Smooth muscle cell (in vitro differentiated cells): ENCODE measurements at regions not wholly inside any gene's neighbourhood (a gene's known extent, or its start where the extent isn't known, plus 50 kb on each side); places are given as distances from the start of the nearest gene placed in this dataset.
A peak's percentile ranks its signal among the peaks of the same experiment; 100 is the strongest.

Experiments used
- DNase-seq: peaks from one replicate; lab custom pipeline; 2025; ENCODE audit not compliant: unreplicated experiment; lab: John Stamatoyannopoulos, UW
- H2AFZ ChIP-seq: fragments of 200-600 bp; sonication (generic); 2 replicates; pipeline ENCODE4 v1.6.0; 2016; ENCODE audit warnings: antibody characterized with exemption, low read depth, mild to moderate bottlenecking
- H3F3A ChIP-seq: fragments of 200-600 bp; sonication (generic); 2 replicates; pipeline ENCODE4 v1.6.0; 2017; ENCODE audit warnings: antibody characterized with exemption, low read depth
- H3K27ac ChIP-seq: fragments of 200-600 bp; sonication (generic); 2 replicates; pipeline ENCODE4 v1.5.1; 2016; ENCODE audit warnings: low read depth, mild to moderate bottlenecking
- H3K27me3 ChIP-seq: fragments of 200-600 bp; sonication (generic); 2 replicates; pipeline ENCODE4 v1.6.1; 2016; ENCODE audit warnings: low read depth, mild to moderate bottlenecking
- H3K36me3 ChIP-seq: fragments of 200-600 bp; sonication (generic); 2 replicates; pipeline ENCODE4 v1.5.1; 2016; ENCODE audit warnings: low read depth
- H3K4me1 ChIP-seq: fragments of 200-600 bp; sonication (generic); 2 replicates; pipeline ENCODE4 v1.5.1; 2016; ENCODE audit warnings: low read depth
- H3K4me2 ChIP-seq: fragments of 200-600 bp; sonication (generic); 2 replicates; pipeline ENCODE4 v1.6.0; 2016; ENCODE audit warnings: mild to moderate bottlenecking
- H3K4me3 ChIP-seq: fragments of 200-600 bp; sonication (generic); 2 replicates; pipeline ENCODE4 v1.5.1; 2016; ENCODE audit warnings: mild to moderate bottlenecking
- H3K79me2 ChIP-seq: fragments of 200-600 bp; sonication (generic); 2 replicates; pipeline ENCODE4 v1.6.0; 2016; ENCODE audit warnings: low read depth, mild to moderate bottlenecking
- H3K9ac ChIP-seq: fragments of 200-600 bp; sonication (generic); 2 replicates; pipeline ENCODE4 v1.6.0; 2016; ENCODE audit warnings: low read depth
- H3K9me3 ChIP-seq: fragments of 200-600 bp; sonication (generic); replicated peaks from 2 replicates; pipeline ENCODE4 v1.5.1; 2016; ENCODE audit warnings: low read depth
- H4K20me1 ChIP-seq: fragments of 200-600 bp; sonication (generic); 2 replicates; pipeline ENCODE4 v1.6.0; 2016; ENCODE audit warnings: low read depth
- CTCF ChIP-seq: fragments of 200-600 bp; sonication (generic); IDR thresholded peaks from 2 replicates; pipeline ENCODE4 v1.5.1; 2017; ENCODE audit warnings: borderline replicate concordance, mild to moderate bottlenecking, antibody characterized with exemption; ENCODE audit not compliant: insufficient read depth, poor library complexity, severe bottlenecking
- WGBS: methylation state at CpG from one replicate; pipeline ENCODE4 v1.1.7; 2016; ENCODE audit warnings: low lambda C conversion rate; 5-methylcytosine and 5-hydroxymethylcytosine counted together

GRCh38 chr1:103371234-103371633 lies 154.3 kb upstream of the RNPC3 start:
- Histone ChIP-seq H3F3A (no peaks in the 10 kb centered on the region), H3K9ac (no peak overlapping the region), H3K27me3 (no peaks in the 10 kb centered on the region), H3K4me1 (no peaks in the 10 kb centered on the region), H3K4me3 (no peak overlapping the region), H4K20me1 (no peaks in the 10 kb centered on the region), H2AFZ (peak overlapping the region; percentile 12), H3K79me2 (no peaks in the 10 kb centered on the region), H3K9me3 (no peaks in the 10 kb centered on the region), H3K4me2 (peak overlapping the region; percentile 62), H3K27ac (peak overlapping the region; percentile 69), H3K36me3 (no peaks in the 10 kb centered on the region)
- DNase-seq = no peak
- TF ChIP-seq CTCF = no peak
- 18% methylated on average over 2 of the region's 2 CpGs for WGBS

- no peak overlapping the region for H3K9ac ChIP-seq
- no peaks in the 10 kb centered on the region for H3K27me3 ChIP-seq
- WGBS = 92% methylated on average over 4 of the region's 4 CpGs
- H3K79me2 ChIP-seq = no peaks in the 10 kb centered on the region
- H3K27ac ChIP-seq = no peak overlapping the region
- TF ChIP-seq CTCF = no peak
- no peaks in the 10 kb centered on the region for H3K4me1 ChIP-seq
- no peaks in the 10 kb centered on the region for H3K9me3 ChIP-seq
- DNase-seq = no peak
- H3K36me3 ChIP-seq = no peaks in the 10 kb centered on the region
- no peak overlapping the region for H3K4me3 ChIP-seq
- H4K20me1 ChIP-seq = no peaks in the 10 kb centered on the region
- no peak overlapping the region for H3K4me2 ChIP-seq
- no peaks in the 10 kb centered on the region for H3F3A ChIP-seq
- H2AFZ ChIP-seq = no peak overlapping the region
These were observed 158.3 kb upstream of the RNPC3 start for GRCh38 chr1:103367186-103367585.

- Histone ChIP-seq H3K4me1 (no peaks in the 10 kb centered on the region), H3K9ac (no peak overlapping the region), H3K9me3 (no peaks in the 10 kb centered on the region), H3K27ac (no peak overlapping the region), H3K4me2 (no peak overlapping the region), H3K27me3 (no peaks in the 10 kb centered on the region), H4K20me1 (no peaks in the 10 kb centered on the region), H3F3A (no peaks in the 10 kb centered on the region), H3K36me3 (no peaks in the 10 kb centered on the region), H3K4me3 (no peak overlapping the region), H2AFZ (peak overlapping the region; percentile 49), H3K79me2 (no peaks in the 10 kb centered on the region)
- DNase-seq = no peak
- no peak for TF ChIP-seq CTCF
- 91% methylated on average over 5 of the region's 5 CpGs for WGBS
These were observed 159.5 kb upstream of the RNPC3 start for GRCh38 chr1:103365860-103366569.

GRCh38 chr1:103363008-103363365 lies 162.5 kb upstream of the RNPC3 start:
- H3K27me3 ChIP-seq = no peaks in the 10 kb centered on the region
- peak overlapping the region; percentile 37 for H2AFZ ChIP-seq
- no peaks in the 10 kb centered on the region for H3K36me3 ChIP-seq
- no peaks in the 10 kb centered on the region for H3K4me1 ChIP-seq
- H3K9me3 ChIP-seq = no peaks in the 10 kb centered on the region
- no peak overlapping the region for H3K4me3 ChIP-seq
- no peak overlapping the region for H3K4me2 ChIP-seq
- no peak for DNase-seq
- no peaks in the 10 kb centered on the region for H3K79me2 ChIP-seq
- H4K20me1 ChIP-seq = no peaks in the 10 kb centered on the region
- no peak overlapping the region for H3K27ac ChIP-seq
- TF ChIP-seq CTCF = no peak
- no peak overlapping the region for H3K9ac ChIP-seq
- no peaks in the 10 kb centered on the region for H3F3A ChIP-seq
- 97% methylated on average over 5 of the region's 5 CpGs for WGBS
